Breast epithelium (tissue), 4 donors: ENCODE measurements at regions not wholly inside any gene's neighbourhood (a gene's known extent, or its start where the extent isn't known, plus 50 kb on each side); places are given as distances from the start of the nearest gene placed in this dataset.

ENCODE experiments used
- DNase-seq, 2 donors: peaks; one replicate each; pipeline ENCODE4 v3.0.0-alpha.2; 2019; ENCODE audit warnings: low spot score in 2 of 2
- H3K27ac ChIP-seq, 2 donors: fragments of 200-600 bp; sonication (generic) in 1 of 2; one replicate each; pipeline ENCODE4 v1.5.1; 2016 to 2019; ENCODE audit warnings: mild to moderate bottlenecking in 1 of 2
- H3K27me3 ChIP-seq, 2 donors: fragments of 200-600 bp; sonication (generic) in 1 of 2; one replicate each; pipeline versions ENCODE4 v1.5.1 to v1.6.0; 2017 to 2019; ENCODE audit warnings: control low read depth in 1 of 2, mild to moderate bottlenecking in 1 of 2
- H3K36me3 ChIP-seq: fragments of 200-600 bp; one replicate; pipeline ENCODE4 v1.5.1; 2019
- H3K4me1 ChIP-seq, 2 donors: fragments of 200-600 bp; sonication (generic); one replicate each; pipeline ENCODE4 v1.5.1; 2016 to 2019; ENCODE audit warnings: control low read depth in 1 of 2
- H3K4me3 ChIP-seq, 3 donors: fragments of 200-600 bp; sonication (generic); 1 replicate in 2 of 3; 2 replicates in 1 of 3; pipeline ENCODE4 v1.5.1; 2016 to 2019; ENCODE audit warnings: mild to moderate bottlenecking in 3 of 3, moderate library complexity in 2 of 3
- H3K9me3 ChIP-seq, 2 donors: fragments of 200-600 bp; sonication (generic) in 1 of 2; one replicate each; pipeline ENCODE4 v1.5.1; 2016 to 2019; ENCODE audit warnings: control low read depth in 1 of 2
- CTCF ChIP-seq, 3 donors: fragments of 450-650 bp; IDR thresholded peaks; one replicate each; pipeline ENCODE4 v1.5.1; 2016 to 2017; ENCODE audit warnings: antibody characterized with exemption in 3 of 3, mild to moderate bottlenecking in 3 of 3, moderate library complexity in 3 of 3
- POLR2A ChIP-seq: fragments of 450-650 bp; IDR thresholded peaks from one replicate; pipeline ENCODE4 v1.6.1; 2016; ENCODE audit warnings: antibody characterized with exemption, mild to moderate bottlenecking, moderate library complexity
- POLR2AphosphoS5 ChIP-seq, 3 donors: sonication (generic); formaldehyde crosslinking; IDR thresholded peaks; one replicate each; pipeline ENCODE4 v1.6.1; 2017; ENCODE audit warnings: antibody characterized with exemption in 3 of 3
- intact Hi-C: fragments of 100-400 bp; cut with DNase I; formaldehyde crosslinking; loops from one replicate; pipeline ENCODE4 v1.15.1; 2023; ENCODE audit warnings: low total_unique reads

GRCh38 chr16:64365448-64365931 is 756.4 kb downstream of the CDH11 start:
- intact Hi-C loops, result no loop called here
- H3K9me3 ChIP-seq, result no peaks in the 10 kb centered on the region
- no peak overlapping the region for H3K27ac ChIP-seq
- H3K27me3 ChIP-seq, result no peaks in the 10 kb centered on the region
- no peak for TF ChIP-seq POLR2A
- no peak for TF ChIP-seq CTCF (IDR thresholded peaks at IDR 0.05)
- TF ChIP-seq POLR2AphosphoS5 (IDR thresholded peaks at IDR 0.05), result no peak
- no peaks in the 10 kb centered on the region for H3K36me3 ChIP-seq
- DNase-seq, result no peak
- H3K4me1 ChIP-seq, result peaks cover 0 to 1% of the 10 kb centered on the region in 2 donors
- no peak overlapping the region for H3K4me3 ChIP-seq

DNA sequence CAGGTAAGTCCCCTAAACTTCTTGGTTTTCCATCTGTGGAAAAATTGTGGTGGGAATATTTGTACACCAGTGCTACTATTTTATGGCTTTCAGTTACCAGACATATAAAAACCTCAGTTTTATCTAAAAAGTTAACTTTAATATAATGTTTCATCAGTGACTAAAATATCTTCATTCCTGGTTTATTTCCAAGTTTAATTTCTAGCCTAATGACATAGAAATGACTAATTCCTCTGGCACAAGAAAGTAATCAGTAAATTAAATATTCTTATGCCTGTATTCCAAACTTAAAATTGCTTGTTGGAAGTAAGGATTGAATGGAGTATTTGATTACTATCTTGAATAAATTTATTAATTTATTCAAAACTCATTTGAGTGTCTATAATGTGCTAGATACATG is 757.0 kb downstream of the CDH11 start:
- no peaks in the 10 kb centered on the region for H3K27me3 ChIP-seq
- H3K9me3 ChIP-seq, result no peaks in the 10 kb centered on the region
- H3K27ac ChIP-seq, result no peak overlapping the region
- H3K4me1 ChIP-seq, result no peaks in the 10 kb centered on the region
- DNase-seq, result no peak
- TF ChIP-seq CTCF (IDR thresholded peaks at IDR 0.05) (no peak), POLR2A (no peak), POLR2AphosphoS5 (IDR thresholded peaks at IDR 0.05) (no peak)
- no peak overlapping the region for H3K4me3 ChIP-seq
- intact Hi-C loops, result no loop called here
- H3K36me3 ChIP-seq, result no peaks in the 10 kb centered on the region

DNA sequence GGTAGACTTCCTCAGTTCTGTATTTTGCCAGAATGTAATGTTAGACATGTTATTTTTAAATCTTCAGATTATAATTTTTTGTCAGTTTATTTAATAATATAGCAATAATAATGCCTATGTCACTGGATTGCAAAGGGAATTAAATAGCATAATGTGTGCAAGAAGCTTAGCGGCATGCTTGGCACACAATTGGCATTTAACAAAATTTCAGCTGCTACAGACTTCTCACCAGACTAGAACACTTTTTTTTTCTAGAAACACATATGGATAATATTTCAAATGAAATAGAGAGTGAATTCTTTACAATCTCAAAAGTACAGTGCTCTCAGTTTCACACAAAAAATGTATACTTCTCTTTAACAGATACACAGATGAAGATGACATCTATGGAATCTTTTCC is 757.4 kb downstream of the CDH11 start:
- no peak for DNase-seq
- TF ChIP-seq POLR2A (no peak), CTCF (IDR thresholded peaks at IDR 0.05) (no peak), POLR2AphosphoS5 (IDR thresholded peaks at IDR 0.05) (no peak)
- H3K4me3 ChIP-seq, result no peak overlapping the region
- no peaks in the 10 kb centered on the region for H3K4me1 ChIP-seq
- H3K27ac ChIP-seq, result no peak overlapping the region
- H3K9me3 ChIP-seq, result no peaks in the 10 kb centered on the region
- H3K36me3 ChIP-seq, result no peaks in the 10 kb centered on the region
- no peaks in the 10 kb centered on the region for H3K27me3 ChIP-seq
- intact Hi-C loops, result no loop called here

DNA sequence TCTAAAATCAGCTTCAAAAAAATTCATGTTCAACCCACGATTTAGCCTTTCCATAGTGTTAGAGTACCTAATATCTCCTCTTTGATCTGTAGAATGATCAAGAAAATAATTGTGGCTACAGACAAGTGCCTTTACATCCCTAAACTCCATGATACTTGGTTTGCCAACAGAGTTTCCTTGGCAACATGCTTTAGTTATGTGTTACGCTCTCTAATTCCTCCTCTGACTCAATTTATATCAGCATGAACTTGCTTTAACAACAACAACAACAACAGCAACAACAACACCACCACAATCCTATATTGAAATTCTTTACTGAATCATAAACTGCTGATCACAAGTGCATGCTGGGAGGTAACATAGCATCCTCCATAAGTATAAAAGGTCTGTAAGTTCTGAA is 757.8 kb downstream of the CDH11 start:
- Histone ChIP-seq H3K36me3 (no peaks in the 10 kb centered on the region), H3K4me1 (no peaks in the 10 kb centered on the region), H3K9me3 (no peaks in the 10 kb centered on the region), H3K27ac (no peak overlapping the region), H3K4me3 (no peak overlapping the region), H3K27me3 (no peaks in the 10 kb centered on the region)
- TF ChIP-seq CTCF (IDR thresholded peaks at IDR 0.05), result no peak
- TF ChIP-seq POLR2A, result no peak
- no peak for TF ChIP-seq POLR2AphosphoS5 (IDR thresholded peaks at IDR 0.05)
- DNase-seq, result no peak
- intact Hi-C loops, result no loop called here

- intact Hi-C loops, result no loop called here
- H3K4me3 ChIP-seq, result no peak overlapping the region
- TF ChIP-seq POLR2A, result no peak
- TF ChIP-seq POLR2AphosphoS5 (IDR thresholded peaks at IDR 0.05), result no peak
- no peak for TF ChIP-seq CTCF (IDR thresholded peaks at IDR 0.05)
- no peaks in the 10 kb centered on the region for H3K9me3 ChIP-seq
- no peak overlapping the region for H3K27ac ChIP-seq
- no peaks in the 10 kb centered on the region for H3K27me3 ChIP-seq
- no peaks in the 10 kb centered on the region for H3K4me1 ChIP-seq
- no peak for DNase-seq
- H3K36me3 ChIP-seq, result no peaks in the 10 kb centered on the region
Measured at GRCh38 chr16:64363039-64363438, 758.8 kb downstream of the CDH11 start.
